ENCODE measurements at regions not wholly inside any gene's neighbourhood (a gene's known extent, or its start where the extent isn't known, plus 50 kb on each side); places are given as distances from the start of the nearest gene placed in this dataset.

DNA sequence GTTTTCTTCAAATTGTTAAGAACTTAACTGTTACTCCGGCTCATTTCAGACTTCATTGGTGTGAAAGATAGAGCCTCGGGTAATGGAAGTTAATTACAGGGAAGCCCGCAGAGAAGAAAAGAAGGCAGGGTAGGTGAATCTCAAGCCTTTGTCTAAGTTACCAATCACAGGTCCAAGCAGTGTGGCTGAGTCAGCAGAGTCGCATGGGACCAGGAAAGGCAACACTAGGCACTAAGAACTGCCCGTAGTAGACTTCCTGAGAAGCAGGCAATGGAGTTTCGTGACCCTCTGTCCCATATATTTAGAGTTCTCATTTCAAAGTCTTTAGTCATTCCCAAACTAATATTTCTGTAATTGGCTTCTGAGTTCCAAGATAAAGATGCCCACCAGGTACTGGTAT lies 122.9 kb upstream of the STT3B start:
- no peak for TF ChIP-seq EZH2 (IDR thresholded peaks at IDR 0.05; ENCODE audit: low read length)
- TF ChIP-seq, protein P1, sequence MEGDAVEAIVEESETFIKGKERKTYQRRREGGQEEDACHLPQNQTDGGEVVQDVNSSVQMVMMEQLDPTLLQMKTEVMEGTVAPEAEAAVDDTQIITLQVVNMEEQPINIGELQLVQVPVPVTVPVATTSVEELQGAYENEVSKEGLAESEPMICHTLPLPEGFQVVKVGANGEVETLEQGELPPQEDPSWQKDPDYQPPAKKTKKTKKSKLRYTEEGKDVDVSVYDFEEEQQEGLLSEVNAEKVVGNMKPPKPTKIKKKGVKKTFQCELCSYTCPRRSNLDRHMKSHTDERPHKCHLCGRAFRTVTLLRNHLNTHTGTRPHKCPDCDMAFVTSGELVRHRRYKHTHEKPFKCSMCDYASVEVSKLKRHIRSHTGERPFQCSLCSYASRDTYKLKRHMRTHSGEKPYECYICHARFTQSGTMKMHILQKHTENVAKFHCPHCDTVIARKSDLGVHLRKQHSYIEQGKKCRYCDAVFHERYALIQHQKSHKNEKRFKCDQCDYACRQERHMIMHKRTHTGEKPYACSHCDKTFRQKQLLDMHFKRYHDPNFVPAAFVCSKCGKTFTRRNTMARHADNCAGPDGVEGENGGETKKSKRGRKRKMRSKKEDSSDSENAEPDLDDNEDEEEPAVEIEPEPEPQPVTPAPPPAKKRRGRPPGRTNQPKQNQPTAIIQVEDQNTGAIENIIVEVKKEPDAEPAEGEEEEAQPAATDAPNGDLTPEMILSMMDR (optimal IDR thresholded peaks at IDR 0.05 in 1 of 3, IDR thresholded peaks at IDR 0.05 in 1 of 3, conservative IDR thresholded peaks at IDR 0.05 in 1 of 3; ENCODE audit: extremely low read depth in 1 of 3, insufficient read depth in 2 of 3, low read length in 3 of 3) = no peak

Data from keratinocyte (primary cell).